COR-L47 (cell line): ENCODE measurements at regions not wholly inside any gene's neighbourhood (a gene's known extent, or its start where the extent isn't known, plus 50 kb on each side); places are given as distances from the start of the nearest gene placed in this dataset.

ENCODE experiments used
- DNase-seq: peaks from one replicate; lab custom pipeline; 2025; lab: John Stamatoyannopoulos, UW

DNA sequence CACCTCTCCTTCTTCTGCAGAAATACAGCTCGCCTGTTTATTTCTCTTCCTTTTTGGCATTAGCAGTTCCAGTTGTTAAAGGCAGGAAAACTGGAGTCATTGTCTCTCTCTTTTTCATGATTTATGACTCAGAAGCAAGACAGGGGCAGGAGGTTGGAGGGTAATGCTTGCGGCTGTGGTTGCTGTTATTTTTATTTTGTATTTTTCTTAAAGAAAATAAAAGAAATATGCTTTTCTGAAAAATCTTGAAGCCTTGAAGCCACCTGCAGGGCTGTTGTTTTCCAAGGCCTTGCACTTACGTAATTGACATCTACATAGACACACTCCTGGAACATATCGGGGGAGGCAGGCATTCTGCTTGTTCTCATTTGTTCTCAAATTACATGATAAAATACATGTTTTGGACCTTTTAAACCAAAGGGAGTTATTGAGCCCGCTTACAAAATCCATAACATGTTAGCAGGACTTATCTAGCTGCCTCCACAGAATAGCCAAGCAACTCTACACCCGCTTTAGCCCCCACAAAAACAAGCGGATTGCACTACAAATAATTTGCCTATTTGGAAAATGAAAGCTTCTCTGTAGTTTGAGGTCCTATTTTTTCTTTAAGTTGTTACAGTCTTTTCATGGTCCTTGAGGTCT is 1004.6 kb upstream of the NR2F2 start:
- DNase-seq: no peak

DNA sequence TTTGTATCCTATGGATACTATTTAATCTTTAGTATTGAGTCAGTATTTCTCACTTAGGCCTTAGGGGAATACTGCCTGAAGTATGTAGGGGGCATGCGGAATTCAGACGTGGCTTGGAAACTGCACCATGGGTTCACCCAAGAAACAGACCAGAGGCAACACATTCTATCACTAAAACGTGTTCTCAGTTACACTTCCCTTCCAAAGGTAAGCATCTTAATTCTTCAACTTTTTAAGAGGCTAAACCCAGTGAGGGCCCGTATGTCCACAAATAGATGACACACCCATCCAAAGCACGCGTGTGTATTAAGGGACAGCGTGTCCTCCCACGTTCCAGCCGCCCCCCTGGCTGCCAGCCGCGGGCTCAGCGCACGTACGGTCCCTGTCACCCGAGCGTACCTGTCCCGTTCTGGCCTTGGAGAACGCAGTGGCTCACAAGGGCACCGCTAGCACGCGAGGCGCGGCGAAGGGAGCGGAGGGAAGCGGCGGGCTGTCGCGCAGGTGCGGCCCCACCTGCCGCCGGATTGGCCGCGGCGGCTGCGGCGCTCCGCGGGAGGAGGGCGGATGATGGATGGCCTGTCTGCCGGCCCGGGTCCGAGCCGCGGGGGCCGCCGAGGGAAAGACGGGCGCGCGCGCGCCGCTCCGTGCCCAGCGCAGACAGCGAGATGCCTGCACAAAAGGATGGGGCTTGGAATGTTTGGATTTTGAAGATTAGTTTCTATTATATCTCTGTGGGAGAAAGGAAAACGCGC is 1003.9 kb upstream of the NR2F2 start:
- peak; percentile 4 for DNase-seq

DNA sequence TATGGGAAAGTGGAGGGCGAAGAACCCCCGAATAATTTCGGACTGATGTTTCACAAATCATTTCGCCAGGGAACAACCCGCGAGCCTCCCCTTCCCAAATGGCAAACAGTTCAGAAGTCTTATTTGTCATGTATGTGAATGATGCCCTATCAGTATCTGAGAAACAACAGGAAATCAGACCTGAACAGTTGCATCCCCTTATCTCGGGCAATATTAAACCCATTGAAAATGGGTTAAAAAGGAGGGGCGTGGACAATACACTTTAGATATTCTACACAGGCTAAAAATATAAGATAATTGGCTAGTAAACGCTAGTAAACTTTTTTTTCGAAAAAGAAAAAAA is 1003.3 kb upstream of the NR2F2 start:
- DNase-seq: no peak

DNA sequence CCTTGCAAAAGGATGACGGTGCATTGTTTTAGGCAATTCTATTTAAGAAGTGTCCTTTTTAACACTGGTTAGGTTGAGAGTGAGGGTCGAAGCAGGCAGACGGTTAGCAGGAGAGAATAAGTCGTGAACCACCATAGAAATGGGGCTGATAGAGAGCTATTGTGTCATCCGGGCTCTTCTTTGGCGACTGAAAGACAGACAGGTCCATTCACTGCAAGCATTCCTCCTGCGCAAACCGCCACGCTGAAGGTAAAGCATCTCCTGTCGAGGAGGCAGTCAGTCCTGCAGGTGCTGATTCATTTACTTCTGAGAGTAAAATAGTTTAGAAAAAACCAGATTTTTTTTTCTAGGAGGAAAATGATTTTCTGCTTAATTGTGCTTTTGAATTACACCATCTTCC is 1002.8 kb upstream of the NR2F2 start:
- DNase-seq: no peak

GRCh38 chr15:95328559-95328958 is 1001.9 kb upstream of the NR2F2 start:
- DNase-seq: no peak

- no peak for DNase-seq
Observed at GRCh38 chr15:95329362-95329761, 1001.1 kb upstream of the NR2F2 start.

DNA sequence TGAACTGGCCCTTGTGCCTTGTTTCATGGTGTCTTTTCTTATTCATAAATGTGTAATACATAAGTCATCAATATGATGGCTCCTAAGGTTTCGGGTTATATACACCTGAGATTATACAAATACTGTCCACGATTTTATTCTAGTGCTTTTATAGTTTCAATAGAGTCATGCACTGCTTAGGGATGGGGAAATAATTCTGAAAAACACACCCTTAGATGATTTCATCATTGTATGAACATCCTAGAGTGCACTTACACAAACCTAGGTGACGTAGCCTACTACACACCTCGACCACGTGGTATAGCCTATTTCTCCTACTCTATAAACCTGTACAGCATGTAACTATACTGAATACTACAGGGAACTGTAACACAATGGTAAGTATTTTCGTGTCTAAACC is 988.8 kb upstream of the NR2F2 start:
- DNase-seq: no peak

- no peak for DNase-seq
Observed at GRCh38 chr15:95345867-95346266, 984.6 kb upstream of the NR2F2 start.

DNA sequence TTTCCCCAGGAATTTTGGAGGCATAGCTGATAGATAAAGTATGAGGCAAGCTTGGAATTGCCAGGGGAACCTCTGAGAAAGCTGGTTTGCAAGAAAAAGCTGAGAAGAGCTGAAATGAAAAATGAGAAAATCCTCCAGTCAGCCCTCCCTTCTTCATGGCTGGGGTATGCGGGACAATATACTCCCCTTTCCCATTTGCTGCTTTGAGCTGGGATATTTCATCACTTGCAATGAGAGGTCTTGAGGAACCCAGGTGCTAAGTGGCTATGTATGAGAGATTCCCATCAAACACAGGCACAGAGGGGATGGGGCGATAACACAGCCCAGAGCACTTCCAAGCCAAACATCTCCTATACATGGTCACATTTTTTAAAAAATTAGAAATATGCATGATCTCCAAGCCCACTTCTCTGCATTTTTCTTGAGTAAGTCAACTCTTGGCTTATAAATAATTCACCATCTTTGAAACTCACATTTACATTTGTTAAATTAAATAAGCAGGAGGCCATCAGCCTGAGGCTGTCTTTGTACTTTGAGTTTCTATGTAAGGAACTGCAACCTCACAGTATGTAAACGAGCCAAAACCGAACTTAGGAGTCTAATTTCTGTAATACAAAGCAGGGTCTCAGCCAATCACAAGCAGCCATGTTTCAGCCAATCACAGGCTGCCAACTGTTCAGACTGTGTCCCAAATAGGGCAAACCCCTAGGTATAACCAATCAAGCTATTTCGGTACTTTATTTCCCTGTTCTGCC is 983.6 kb upstream of the NR2F2 start:
- DNase-seq: no peak

DNA sequence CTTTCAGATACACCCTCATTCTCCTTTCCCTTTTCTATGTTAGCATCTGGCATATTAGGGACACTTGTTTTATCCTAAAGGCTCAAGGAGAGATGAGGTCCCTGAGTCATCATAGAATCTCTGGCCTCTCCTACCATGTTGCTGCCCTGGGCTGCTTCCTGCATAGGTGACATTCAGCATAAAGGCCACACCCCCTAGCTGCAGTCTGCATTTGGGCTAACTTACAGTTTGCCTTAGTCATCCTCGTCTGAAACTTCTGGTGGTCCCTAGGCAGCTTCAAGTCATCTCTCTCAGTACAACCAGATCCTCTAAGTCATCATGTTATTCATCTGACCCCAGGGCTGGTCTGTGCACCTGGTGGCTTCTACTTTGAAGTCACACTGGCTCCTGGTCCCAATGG is 982.7 kb upstream of the NR2F2 start:
- no peak for DNase-seq

- no peak for DNase-seq
Observed at GRCh38 chr15:95350908-95351307, 979.6 kb upstream of the NR2F2 start.

DNA sequence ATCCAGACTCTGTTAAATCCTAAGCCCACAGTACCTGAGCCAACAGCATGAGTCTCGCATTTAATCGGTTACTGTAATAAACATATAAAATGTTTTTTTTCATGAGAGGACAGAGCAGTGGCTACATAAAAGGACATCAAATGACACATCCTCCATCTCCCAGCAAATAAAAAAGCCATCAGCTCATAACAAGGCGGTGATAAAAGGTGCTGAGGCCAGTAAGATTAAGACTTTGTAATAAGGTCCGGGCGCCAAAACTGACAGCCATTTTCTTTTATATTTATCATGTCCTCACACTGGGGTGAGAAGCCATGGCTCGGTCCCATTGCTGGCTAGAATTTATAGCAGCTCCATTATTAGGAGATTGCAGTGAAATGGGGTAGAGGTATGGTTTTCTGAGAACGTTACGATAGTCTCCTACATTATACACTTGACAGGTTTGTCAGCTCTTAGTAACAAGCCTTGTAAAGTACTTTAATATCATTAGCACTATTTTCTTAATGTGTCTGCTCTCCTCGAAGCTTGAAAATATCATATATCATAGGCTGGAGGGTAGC is 977.8 kb upstream of the NR2F2 start:
- DNase-seq: no peak

- no peak for DNase-seq
Observed at GRCh38 chr15:95353512-95353911, 977.0 kb upstream of the NR2F2 start.

DNA sequence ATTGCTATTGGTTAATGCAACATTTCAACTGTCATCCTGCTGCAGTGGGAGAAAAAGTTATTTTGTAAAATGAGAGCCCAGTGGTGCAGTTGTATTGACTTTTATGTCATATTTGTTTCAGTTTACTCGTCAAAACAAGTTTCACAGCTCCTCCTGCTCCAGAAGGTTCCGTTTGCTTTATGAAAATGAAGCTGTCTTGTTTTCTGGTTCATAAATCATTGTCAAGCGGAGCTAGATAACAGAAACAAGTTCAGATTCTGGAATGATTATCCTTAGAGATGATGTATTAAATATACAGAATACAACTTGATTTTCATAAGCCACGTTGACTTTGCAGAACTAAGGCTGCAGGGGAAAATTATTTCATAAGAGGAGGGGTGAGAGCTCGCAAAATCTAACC is 970.5 kb upstream of the NR2F2 start:
- DNase-seq: no peak

GRCh38 chr15:95362306-95362705 is 968.2 kb upstream of the NR2F2 start:
- no peak for DNase-seq

GRCh38 chr15:95363646-95364045 is 966.9 kb upstream of the NR2F2 start:
- DNase-seq: no peak

- no peak for DNase-seq
Observed at GRCh38 chr15:95365511-95366107, 964.9 kb upstream of the NR2F2 start.

- DNase-seq: no peak
Observed at GRCh38 chr15:95368191-95368590, 962.3 kb upstream of the NR2F2 start.

GRCh38 chr15:95368755-95369601 is 961.5 kb upstream of the NR2F2 start:
- DNase-seq: no peak

DNA sequence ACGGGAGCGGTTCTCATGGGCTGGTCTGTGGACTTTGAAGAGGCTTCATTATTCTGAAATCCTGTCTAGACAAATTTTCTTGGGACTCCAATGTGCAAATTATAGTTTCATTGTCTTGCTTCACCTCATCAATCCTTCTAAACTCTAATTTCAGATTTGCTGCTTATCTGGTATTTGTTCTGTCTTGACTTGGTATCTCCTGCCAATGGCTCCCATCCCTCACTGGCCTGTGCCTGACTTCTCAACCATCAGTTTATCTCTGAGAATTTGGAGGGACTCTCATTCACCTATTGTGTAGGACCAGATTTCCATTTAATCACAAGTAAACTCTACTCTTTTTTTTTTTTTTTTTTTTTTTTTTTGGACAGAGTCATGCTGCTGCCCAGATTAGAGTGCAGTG is 960.2 kb upstream of the NR2F2 start:
- no peak for DNase-seq

- no peak for DNase-seq
Observed at GRCh38 chr15:95371664-95372063, 958.8 kb upstream of the NR2F2 start.

DNA sequence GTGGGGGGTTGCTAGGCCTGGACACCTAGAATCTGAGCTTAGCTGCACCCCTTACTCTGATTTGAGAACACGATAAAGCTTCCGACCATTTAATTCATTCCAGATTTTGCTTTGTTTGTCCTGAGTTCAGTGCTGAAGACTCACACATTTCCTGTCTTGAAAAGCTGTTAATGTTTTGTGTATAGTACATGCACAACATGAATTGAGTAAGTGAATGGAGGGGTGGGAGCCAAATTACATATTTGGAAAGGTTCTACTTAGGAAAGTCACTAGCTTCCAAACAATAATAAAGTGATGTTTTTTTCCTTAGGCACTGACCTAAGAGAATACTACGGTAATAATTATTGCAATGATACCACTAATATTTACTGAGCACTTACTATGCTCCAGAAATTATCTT is 955.2 kb upstream of the NR2F2 start:
- DNase-seq: no peak
